ENCODE measurements at regions not wholly inside any gene's neighbourhood (a gene's known extent, or its start where the extent isn't known, plus 50 kb on each side); places are given as distances from the start of the nearest gene placed in this dataset.

- Histone ChIP-seq H3K9me1 (replicated peaks; ENCODE audit: control insufficient read depth, extremely low read depth, insufficient read depth, low read length) (no peaks in the 10 kb centered on the region), H3K4me2 (ENCODE audit: insufficient read depth, low read length) (no peak overlapping the region), H3K27me3 (ENCODE audit: control insufficient read depth in 2 of 2, insufficient read depth in 2 of 2, low read length in 2 of 2) (no peaks in the 10 kb centered on the region), H3K27ac (ENCODE audit: insufficient read depth, low read depth, low read length) (no peak overlapping the region), H2AFZ (ENCODE audit: low read depth, low read length) (no peak overlapping the region), H3K9me3 (replicated peaks; ENCODE audit: control insufficient read depth, insufficient read depth, low read length) (no peaks in the 10 kb centered on the region), H3K9ac (replicated peaks; ENCODE audit: extremely low read depth, insufficient read depth, low read length) (no peak overlapping the region), H3K36me3 (ENCODE audit: control insufficient read depth in 2 of 2, extremely low read depth in 1 of 2, insufficient read depth in 2 of 2, low read length in 2 of 2) (no peaks in the 10 kb centered on the region), H3K79me2 (ENCODE audit: control insufficient read depth, insufficient read depth, low read length) (no peaks in the 10 kb centered on the region), H3K4me3 (replicated peaks in 1 of 3; ENCODE audit: insufficient read depth in 1 of 3, low read depth in 1 of 3, low read length in 3 of 3) (no peak overlapping the region), H3K4me1 (ENCODE audit: control insufficient read depth, extremely low read depth, insufficient read depth, low read length) (peaks cover 10% of the 10 kb centered on the region), H4K20me1 (replicated peaks; ENCODE audit: control insufficient read depth, extremely low read depth, insufficient read depth, low read length) (no peaks in the 10 kb centered on the region)
- FAIRE-seq = no peak
- dilution Hi-C loops (cut with MboI; ENCODE audit: extremely low pct_ligation_motif_present, low sequenced_read_pairs) (no loop called here), intact Hi-C loops (cut with micrococcal nuclease) (loop anchor here (10.0 kb wide), 1 partner anchor 1136 kb away; no protein-coding TSS in a partner anchor)
- CTCF ChIA-PET = interaction anchor here (1.1 to 1.6 kb wide), 2 partner anchors 10 to 197 kb away, joined by 3 to 4 read pairs; no protein-coding TSS in a partner anchor
- TF ChIP-seq POLR2A (IDR thresholded peaks at IDR 0.05; ENCODE audit: low read depth, low read length) (no peak), MAX (IDR thresholded peaks at IDR 0.05; ENCODE audit: insufficient read depth, insufficient read length) (no peak), EZH2 (IDR thresholded peaks at IDR 0.05; ENCODE audit: borderline replicate concordance, low read depth, low read length, severe bottlenecking) (no peak), FOS (IDR thresholded peaks at IDR 0.05; ENCODE audit: borderline replicate concordance, insufficient read depth, low read length) (no peak), JUN (IDR thresholded peaks at IDR 0.05; ENCODE audit: borderline replicate concordance, insufficient read depth, insufficient read length, low read depth) (no peak), POLR2AphosphoS5 (IDR thresholded peaks at IDR 0.05; ENCODE audit: insufficient read depth, low read depth, low read length) (no peak), MYC (IDR thresholded peaks at IDR 0.05; ENCODE audit: low read depth, low read length) (no peak), GATA2 (IDR thresholded peaks at IDR 0.05; ENCODE audit: insufficient read depth, insufficient read length, low read depth, low read length) (no peak), CTCF (IDR thresholded peaks at IDR 0.05; ENCODE audit: extremely low read depth in 1 of 2, insufficient read depth in 1 of 2, low read depth in 1 of 2, low read length in 2 of 2) (no peak)
- POLR2A ChIA-PET = no interaction called here
- no peak for DNase-seq (ENCODE audit: low read depth, low spot score)
- no TSS peak for BruUV-seq (replicated peaks)
These were observed 956.6 kb downstream of the GATA3 start for GRCh38 chr10:9010931-9011670.

Measured in endothelial cell of umbilical vein (primary cell).